ENCODE measurements at regions not wholly inside any gene's neighbourhood (a gene's known extent, or its start where the extent isn't known, plus 50 kb on each side); places are given as distances from the start of the nearest gene placed in this dataset.

GRCh38 chr18:51862051-51862715 is 477.8 kb upstream of the DCC start:
- no peak for DNase-seq

- no peak for DNase-seq
Measured at GRCh38 chr18:51864219-51864965, 475.6 kb upstream of the DCC start.

GRCh38 chr18:51865538-51865937 is 474.5 kb upstream of the DCC start:
- DNase-seq, result no peak

GRCh38 chr18:51867767-51868166 is 472.2 kb upstream of the DCC start:
- no peak for DNase-seq

GRCh38 chr18:51878724-51879123 is 461.3 kb upstream of the DCC start:
- no peak for DNase-seq

- no peak for DNase-seq
Measured at GRCh38 chr18:51879329-51879728, 460.7 kb upstream of the DCC start.

GRCh38 chr18:51881394-51881793 is 458.6 kb upstream of the DCC start:
- no peak for DNase-seq

- no peak for DNase-seq
Measured at GRCh38 chr18:51884039-51884438, 456.0 kb upstream of the DCC start.

- DNase-seq, result peak; percentile 9
Measured at GRCh38 chr18:51890762-51891161, 449.2 kb upstream of the DCC start.

GRCh38 chr18:51891876-51892275 is 448.1 kb upstream of the DCC start:
- DNase-seq, result no peak

- no peak for DNase-seq
Measured at GRCh38 chr18:51897884-51898283, 442.1 kb upstream of the DCC start.

- no peak for DNase-seq
Measured at GRCh38 chr18:51907687-51908597, 432.1 kb upstream of the DCC start.

GRCh38 chr18:51908598-51908944 is 431.4 kb upstream of the DCC start:
- DNase-seq, result no peak

GRCh38 chr18:51911584-51911983 is 428.4 kb upstream of the DCC start:
- no peak for DNase-seq

GRCh38 chr18:51912381-51912780 is 427.6 kb upstream of the DCC start:
- no peak for DNase-seq

GRCh38 chr18:51915176-51915575 is 424.8 kb upstream of the DCC start:
- no peak for DNase-seq

- no peak for DNase-seq
Measured at GRCh38 chr18:51921862-51922261, 418.1 kb upstream of the DCC start.

GRCh38 chr18:51933903-51934302 is 406.1 kb upstream of the DCC start:
- no peak for DNase-seq

- DNase-seq, result no peak
Measured at GRCh38 chr18:51936115-51936514, 403.9 kb upstream of the DCC start.

GRCh38 chr18:51941999-51942398 is 398.0 kb upstream of the DCC start:
- no peak for DNase-seq

GRCh38 chr18:51943281-51943680 is 396.7 kb upstream of the DCC start:
- no peak for DNase-seq

- no peak for DNase-seq
Measured at GRCh38 chr18:51946946-51947345, 393.1 kb upstream of the DCC start.

GRCh38 chr18:51952844-51953243 is 387.2 kb upstream of the DCC start:
- no peak for DNase-seq

- DNase-seq, result no peak
Measured at GRCh38 chr18:51953521-51953920, 386.5 kb upstream of the DCC start.

Measured in NCI-H2081 treated with DMSO at 0.1 percent for 48 hours (cell line).